OCI-LY3 (cell line): ENCODE measurements at regions not wholly inside any gene's neighbourhood (a gene's known extent, or its start where the extent isn't known, plus 50 kb on each side); places are given as distances from the start of the nearest gene placed in this dataset.
"Not testable (repeated sequence)": the region's sequence is repeated elsewhere in the genome, so short reads cannot be mapped to it uniquely, and the experiment has no call there.

Source experiments
- H2AFZ ChIP-seq: fragments of 200-600, 300-600 bp; shearing (Covaris generic); 2 replicates; pipeline ENCODE4 v1.6.0; 2014; ENCODE audit warnings: antibody characterized with exemption, low read depth, low read length
- H3K27ac ChIP-seq: fragments of 200-600, 300-600 bp; sonication (generic); 2 replicates; pipeline ENCODE4 v1.5.1; 2014; ENCODE audit warnings: mild to moderate bottlenecking, low read length, moderate library complexity, mixed read lengths
- H3K27me3 ChIP-seq: fragments of 200-600, 300-600 bp; sonication (generic); 2 replicates; pipeline ENCODE4 v1.6.1; 2014; ENCODE audit warnings: low read depth, low read length, mixed read lengths
- H3K36me3 ChIP-seq: fragments of 200-600, 300-600 bp; sonication (generic); replicated peaks from 2 replicates; pipeline ENCODE3; 2014; ENCODE audit warnings: low read depth, low read length, mixed read lengths
- H3K4me1 ChIP-seq: fragments of 300-600, 200-600 bp; sonication (generic); 2 replicates; pipeline ENCODE4 v1.6.1; 2014; ENCODE audit warnings: low read length, mixed read lengths
- H3K4me2 ChIP-seq: fragments of 200-600, 300-600 bp; sonication (generic); 2 replicates; pipeline ENCODE4 v1.6.1; 2014; ENCODE audit warnings: low read length, mixed read lengths
- H3K4me3 ChIP-seq: fragments of 300-600, 200-600 bp; sonication (generic); 2 replicates; pipeline ENCODE4 v1.5.1; 2014; ENCODE audit warnings: antibody characterized with exemption, mild to moderate bottlenecking, low read length, moderate library complexity
- H3K79me2 ChIP-seq: fragments of 300-600, 200-600 bp; shearing (Covaris generic); 2 replicates; pipeline ENCODE4 v1.6.1; 2014; ENCODE audit warnings: mild to moderate bottlenecking, low read length, mixed read lengths
- H3K9ac ChIP-seq: fragments of 300-600, 200-600 bp; shearing (Covaris generic); 2 replicates; pipeline ENCODE4 v1.6.0; 2014; ENCODE audit warnings: mild to moderate bottlenecking, low read length, moderate library complexity
- H3K9me3 ChIP-seq: fragments of 200-600, 300-600 bp; shearing (Covaris generic); 2 replicates; pipeline ENCODE4 v1.6.1; 2014; ENCODE audit warnings: low read length, mixed read lengths; ENCODE audit not compliant: insufficient read depth
- H4K20me1 ChIP-seq: fragments of 200-600, 300-600 bp; sonication (generic); 2 replicates; pipeline ENCODE4 v1.6.1; 2016; ENCODE audit warnings: low read length, mixed read lengths; ENCODE audit not compliant: insufficient read depth
- EZH2phosphoT487 ChIP-seq: fragments of 200-600 bp; shearing (Covaris generic); IDR thresholded peaks from 2 replicates; pipeline ENCODE4 v1.6.1; 2018; ENCODE audit warnings: antibody characterized with exemption, mixed run types, low read depth
- TF ChIP-seq, protein P1 (sequence below): fragments of 200-600, 300-600 bp; sonication (generic); IDR thresholded peaks from 2 replicates; pipeline ENCODE4 v1.5.1; 2014; ENCODE audit warnings: antibody characterized with exemption, low read length, low read depth

DNA sequence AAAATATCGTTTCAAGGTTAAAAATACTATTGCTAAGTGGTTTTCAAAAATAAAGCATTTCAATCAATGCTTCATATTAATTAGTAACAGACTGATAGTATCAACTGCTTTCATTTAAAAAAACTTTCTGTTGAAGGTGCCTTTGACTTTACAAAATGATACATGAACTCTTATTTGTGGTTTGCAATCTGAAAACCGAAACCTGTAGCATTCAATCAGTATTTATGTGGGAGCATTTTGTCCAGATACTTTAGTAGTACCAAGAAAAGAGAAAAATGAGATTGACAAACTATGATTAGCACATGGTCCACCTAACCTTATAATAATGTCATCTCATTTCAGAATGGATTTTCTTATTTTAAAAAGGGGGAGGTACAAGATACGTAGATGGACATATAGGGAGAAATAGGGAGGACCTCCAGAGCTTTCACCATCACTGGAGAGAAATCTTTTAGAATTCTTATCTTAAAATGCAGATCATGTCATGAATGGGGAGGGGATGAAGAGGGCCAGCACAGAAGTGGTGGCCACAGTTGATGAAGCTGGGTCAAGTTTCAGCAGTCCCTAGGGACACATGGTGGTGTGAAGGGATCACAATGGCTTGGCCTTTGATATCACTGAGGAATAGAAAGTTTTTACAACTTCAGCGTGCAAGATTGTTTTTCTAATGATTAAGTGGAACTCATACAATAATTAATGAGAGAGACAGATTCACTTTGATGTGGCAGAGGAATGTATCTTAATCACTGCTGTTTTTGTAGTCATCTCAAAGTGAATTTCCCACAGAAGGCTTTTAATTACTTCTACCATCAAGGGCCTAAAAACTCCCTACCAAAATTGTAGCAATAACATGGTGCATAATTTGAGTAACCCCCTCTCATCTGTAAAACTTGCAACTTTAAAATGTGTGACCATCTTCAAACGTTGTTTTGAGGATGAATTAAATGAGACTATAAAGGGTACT lies 322.3 kb upstream of the EDIL3 start:
- no peak for TF ChIP-seq EZH2phosphoT487
- TF ChIP-seq, protein P1, sequence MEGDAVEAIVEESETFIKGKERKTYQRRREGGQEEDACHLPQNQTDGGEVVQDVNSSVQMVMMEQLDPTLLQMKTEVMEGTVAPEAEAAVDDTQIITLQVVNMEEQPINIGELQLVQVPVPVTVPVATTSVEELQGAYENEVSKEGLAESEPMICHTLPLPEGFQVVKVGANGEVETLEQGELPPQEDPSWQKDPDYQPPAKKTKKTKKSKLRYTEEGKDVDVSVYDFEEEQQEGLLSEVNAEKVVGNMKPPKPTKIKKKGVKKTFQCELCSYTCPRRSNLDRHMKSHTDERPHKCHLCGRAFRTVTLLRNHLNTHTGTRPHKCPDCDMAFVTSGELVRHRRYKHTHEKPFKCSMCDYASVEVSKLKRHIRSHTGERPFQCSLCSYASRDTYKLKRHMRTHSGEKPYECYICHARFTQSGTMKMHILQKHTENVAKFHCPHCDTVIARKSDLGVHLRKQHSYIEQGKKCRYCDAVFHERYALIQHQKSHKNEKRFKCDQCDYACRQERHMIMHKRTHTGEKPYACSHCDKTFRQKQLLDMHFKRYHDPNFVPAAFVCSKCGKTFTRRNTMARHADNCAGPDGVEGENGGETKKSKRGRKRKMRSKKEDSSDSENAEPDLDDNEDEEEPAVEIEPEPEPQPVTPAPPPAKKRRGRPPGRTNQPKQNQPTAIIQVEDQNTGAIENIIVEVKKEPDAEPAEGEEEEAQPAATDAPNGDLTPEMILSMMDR = no peak
- H3K9me3 ChIP-seq = no peaks in the 10 kb centered on the region
- no peak overlapping the region for H3K9ac ChIP-seq
- H2AFZ ChIP-seq = no peak overlapping the region
- no peak overlapping the region for H3K4me3 ChIP-seq
- H3K27ac ChIP-seq = no peak overlapping the region
- no peaks in the 10 kb centered on the region for H3K79me2 ChIP-seq
- no peak overlapping the region for H3K4me2 ChIP-seq
- H3K4me1 ChIP-seq = no peaks in the 10 kb centered on the region
- no peaks in the 10 kb centered on the region for H4K20me1 ChIP-seq
- H3K27me3 ChIP-seq = no peaks in the 10 kb centered on the region
- H3K36me3 ChIP-seq = no peaks in the 10 kb centered on the region

DNA sequence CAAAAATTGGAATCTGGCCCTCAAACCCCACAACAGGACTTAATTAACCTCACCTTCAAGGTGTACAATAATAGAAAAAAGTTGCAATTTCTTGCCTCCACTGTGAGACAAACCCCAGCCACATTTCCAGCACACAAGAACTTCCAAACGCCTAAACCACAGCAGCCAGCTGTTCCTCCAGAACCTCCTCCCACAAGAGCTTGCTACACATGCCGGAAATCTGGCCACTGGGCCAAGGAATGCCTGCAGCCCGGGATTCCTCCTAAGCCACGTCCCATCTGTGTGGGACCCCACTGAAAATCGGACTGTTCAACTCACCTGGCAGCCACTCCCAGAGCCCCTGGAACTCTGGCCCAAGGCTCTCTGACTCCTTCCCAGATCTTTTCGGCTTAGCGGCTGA lies 315.9 kb upstream of the EDIL3 start:
- H3K4me3 ChIP-seq, H3K4me2 ChIP-seq, H3K27me3 ChIP-seq, H3K36me3 ChIP-seq, H3K4me1 ChIP-seq, H4K20me1 ChIP-seq, H3K9ac ChIP-seq, H3K27ac ChIP-seq, H3K9me3 ChIP-seq, H3K79me2 ChIP-seq, H2AFZ ChIP-seq: not testable (repeated sequence)

DNA sequence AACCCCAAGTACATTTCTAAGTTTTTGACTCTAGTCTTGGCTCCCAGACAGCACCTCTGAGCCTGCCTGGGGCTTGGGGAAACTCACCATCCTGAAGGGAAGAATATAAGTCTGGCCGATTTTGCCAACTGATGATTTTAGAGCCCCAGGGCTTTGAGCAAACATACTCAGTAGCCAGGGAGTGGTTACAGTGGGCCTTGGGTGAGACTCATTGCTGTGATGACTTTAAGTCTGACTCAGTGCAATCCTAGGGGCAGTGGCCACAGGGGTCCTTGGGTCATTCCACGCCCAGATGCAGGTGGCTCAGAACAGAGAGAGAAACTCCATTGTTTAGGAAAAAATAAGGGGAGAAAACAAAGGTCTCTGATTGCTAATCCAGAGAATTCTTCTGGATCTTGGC lies 312.0 kb upstream of the EDIL3 start:
- Histone ChIP-seq H3K4me3 (no peak overlapping the region), H3K9ac (no peak overlapping the region), H2AFZ (no peak overlapping the region), H3K27me3 (no peaks in the 10 kb centered on the region), H3K4me2 (no peak overlapping the region), H3K27ac (no peak overlapping the region), H3K9me3 (no peaks in the 10 kb centered on the region), H4K20me1 (no peaks in the 10 kb centered on the region), H3K36me3 (no peaks in the 10 kb centered on the region), H3K79me2 (no peaks in the 10 kb centered on the region), H3K4me1 (no peaks in the 10 kb centered on the region)
- TF ChIP-seq EZH2phosphoT487 = no peak
- TF ChIP-seq, protein P1 = no peak

DNA sequence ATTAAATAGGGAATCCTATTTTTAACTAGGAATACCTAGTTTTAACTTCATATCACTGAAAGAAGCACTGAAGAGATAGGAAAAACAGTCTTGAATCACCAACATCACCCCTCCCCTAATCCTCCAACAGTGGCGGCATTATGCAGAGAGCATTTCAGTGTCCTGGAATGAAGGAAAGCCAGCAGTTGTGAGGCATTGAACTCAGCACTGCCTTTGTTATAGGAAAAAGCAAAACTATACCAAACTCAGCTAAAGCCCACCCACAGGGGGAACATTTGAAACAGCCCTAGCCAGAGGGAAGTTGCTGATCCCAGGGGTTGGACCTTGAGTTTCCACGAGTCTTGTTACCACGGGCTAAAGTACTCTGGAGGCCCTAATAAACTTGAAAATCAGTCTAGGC lies 310.6 kb upstream of the EDIL3 start:
- Histone ChIP-seq H2AFZ (no peak overlapping the region), H3K4me2 (no peak overlapping the region), H3K9ac (no peak overlapping the region), H3K36me3 (no peaks in the 10 kb centered on the region), H3K9me3 (no peaks in the 10 kb centered on the region), H4K20me1 (no peaks in the 10 kb centered on the region), H3K4me1 (no peaks in the 10 kb centered on the region), H3K27ac (no peak overlapping the region), H3K4me3 (no peak overlapping the region), H3K27me3 (no peaks in the 10 kb centered on the region), H3K79me2 (no peaks in the 10 kb centered on the region)
- TF ChIP-seq, protein P1 = no peak
- TF ChIP-seq EZH2phosphoT487 = no peak
